ENCODE measurements at regions not wholly inside any gene's neighbourhood (a gene's known extent, or its start where the extent isn't known, plus 50 kb on each side); places are given as distances from the start of the nearest gene placed in this dataset.

- BruUV-seq (replicated peaks): no TSS peak
- Histone ChIP-seq H3K4me2 (ENCODE audit: low read length) (no peak overlapping the region), H2AFZ (ENCODE audit: low read length) (no peak overlapping the region), H3K9me2 (ENCODE audit: insufficient read depth, low read length) (no peaks in the 10 kb centered on the region), H3K36me3 (ENCODE audit: insufficient read depth, low read length) (no peaks in the 10 kb centered on the region), H3K4me1 (ENCODE audit: insufficient read depth, low read length, poor library complexity, severe bottlenecking) (no peaks in the 10 kb centered on the region), H4K20me1 (ENCODE audit: insufficient read depth, low read length) (no peaks in the 10 kb centered on the region), H3K9me3 (ENCODE audit: low read length) (no peaks in the 10 kb centered on the region), H3K27ac (ENCODE audit: low read depth, low read length, poor library complexity, severe bottlenecking) (no peak overlapping the region), H3K79me2 (ENCODE audit: insufficient read depth, low read depth, low read length) (no peaks in the 10 kb centered on the region), H3K4me3 (ENCODE audit: low read depth, low read length, poor library complexity, severe bottlenecking) (no peak overlapping the region)
- TF ChIP-seq EZH2phosphoT487 (IDR thresholded peaks at IDR 0.05; ENCODE audit: borderline replicate concordance, low read depth, low read length) (no peak), CTCF (conservative IDR thresholded peaks at IDR 0.05; ENCODE audit: low read length) (no peak)
- intact Hi-C loops (cut with micrococcal nuclease; ENCODE audit: unreplicated experiment): no loop called here
- ChIA-PET POLR2A (no interaction called here), CTCF (ENCODE audit: unreplicated experiment) (no interaction called here)
- no peak for DNase-seq (ENCODE audit: low spot score)
Observed at GRCh38 chr2:236449167-236449761, 120.4 kb upstream of the ACKR3 start.

- TF ChIP-seq EZH2phosphoT487 (IDR thresholded peaks at IDR 0.05; ENCODE audit: borderline replicate concordance, low read depth, low read length) (no peak), CTCF (conservative IDR thresholded peaks at IDR 0.05; ENCODE audit: low read length) (no peak)
- H3K9me3 ChIP-seq (ENCODE audit: low read length): no peaks in the 10 kb centered on the region
- intact Hi-C loops (cut with micrococcal nuclease; ENCODE audit: unreplicated experiment): no loop called here
- no peaks in the 10 kb centered on the region for H4K20me1 ChIP-seq (ENCODE audit: insufficient read depth, low read length)
- no TSS peak for BruUV-seq (replicated peaks)
- DNase-seq (ENCODE audit: low spot score): no peak
- no peaks in the 10 kb centered on the region for H3K4me1 ChIP-seq (ENCODE audit: insufficient read depth, low read length, poor library complexity, severe bottlenecking)
- H3K79me2 ChIP-seq (ENCODE audit: insufficient read depth, low read depth, low read length): no peaks in the 10 kb centered on the region
- ChIA-PET POLR2A (no interaction called here), CTCF (ENCODE audit: unreplicated experiment) (no interaction called here)
- H3K4me3 ChIP-seq (ENCODE audit: low read depth, low read length, poor library complexity, severe bottlenecking): no peak overlapping the region
- no peak overlapping the region for H3K4me2 ChIP-seq (ENCODE audit: low read length)
- no peak overlapping the region for H3K27ac ChIP-seq (ENCODE audit: low read depth, low read length, poor library complexity, severe bottlenecking)
- H2AFZ ChIP-seq (ENCODE audit: low read length): no peak overlapping the region
- no peaks in the 10 kb centered on the region for H3K36me3 ChIP-seq (ENCODE audit: insufficient read depth, low read length)
- no peaks in the 10 kb centered on the region for H3K9me2 ChIP-seq (ENCODE audit: insufficient read depth, low read length)
Observed at GRCh38 chr2:236452238-236452637, 117.4 kb upstream of the ACKR3 start.

GRCh38 chr2:236454076-236454475, 115.5 kb upstream of the ACKR3 start:
- H4K20me1 ChIP-seq (ENCODE audit: insufficient read depth, low read length): no peaks in the 10 kb centered on the region
- no peaks in the 10 kb centered on the region for H3K79me2 ChIP-seq (ENCODE audit: insufficient read depth, low read depth, low read length)
- no peak for TF ChIP-seq EZH2phosphoT487 (IDR thresholded peaks at IDR 0.05; ENCODE audit: borderline replicate concordance, low read depth, low read length)
- TF ChIP-seq CTCF (conservative IDR thresholded peaks at IDR 0.05; ENCODE audit: low read length): no peak
- no TSS peak for BruUV-seq (replicated peaks)
- H2AFZ ChIP-seq (ENCODE audit: low read length): no peak overlapping the region
- intact Hi-C loops (cut with micrococcal nuclease; ENCODE audit: unreplicated experiment): no loop called here
- H3K4me1 ChIP-seq (ENCODE audit: insufficient read depth, low read length, poor library complexity, severe bottlenecking): no peaks in the 10 kb centered on the region
- DNase-seq (ENCODE audit: low spot score): no peak
- H3K27ac ChIP-seq (ENCODE audit: low read depth, low read length, poor library complexity, severe bottlenecking): no peak overlapping the region
- H3K9me2 ChIP-seq (ENCODE audit: insufficient read depth, low read length): no peaks in the 10 kb centered on the region
- no peaks in the 10 kb centered on the region for H3K9me3 ChIP-seq (ENCODE audit: low read length)
- POLR2A ChIA-PET: no interaction called here
- H3K4me2 ChIP-seq (ENCODE audit: low read length): no peak overlapping the region
- no peak overlapping the region for H3K4me3 ChIP-seq (ENCODE audit: low read depth, low read length, poor library complexity, severe bottlenecking)
- no peaks in the 10 kb centered on the region for H3K36me3 ChIP-seq (ENCODE audit: insufficient read depth, low read length)
- CTCF ChIA-PET (ENCODE audit: unreplicated experiment): interaction anchor here (1.0 kb wide), 1 partner anchor 116 kb away, joined by 4 read pairs; the partner anchor contains the start of gene ACKR3

Data from OCI-LY7 (cell line).